ENCODE measurements at regions not wholly inside any gene's neighbourhood (a gene's known extent, or its start where the extent isn't known, plus 50 kb on each side); places are given as distances from the start of the nearest gene placed in this dataset.

DNA sequence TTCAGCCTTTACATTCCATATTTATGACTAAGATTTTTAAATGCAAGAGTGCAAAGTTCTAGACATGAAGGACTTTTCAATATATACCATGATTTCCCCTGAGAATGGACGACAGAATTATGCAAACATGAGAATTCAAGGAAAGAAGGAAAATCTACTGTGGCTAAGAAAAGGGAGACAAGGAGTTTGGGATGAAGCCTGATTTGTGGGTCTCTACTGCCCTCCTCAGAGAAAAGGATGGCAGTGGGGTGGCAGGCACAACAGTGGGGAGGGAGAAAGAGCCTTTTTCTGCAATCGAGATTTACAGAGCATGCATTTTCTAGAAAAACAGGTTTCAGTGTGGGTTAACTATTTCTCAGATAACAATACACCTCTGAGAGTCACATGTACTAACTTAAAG, 466.9 kb upstream of the NRSN1 start:
- TF ChIP-seq, protein P1, sequence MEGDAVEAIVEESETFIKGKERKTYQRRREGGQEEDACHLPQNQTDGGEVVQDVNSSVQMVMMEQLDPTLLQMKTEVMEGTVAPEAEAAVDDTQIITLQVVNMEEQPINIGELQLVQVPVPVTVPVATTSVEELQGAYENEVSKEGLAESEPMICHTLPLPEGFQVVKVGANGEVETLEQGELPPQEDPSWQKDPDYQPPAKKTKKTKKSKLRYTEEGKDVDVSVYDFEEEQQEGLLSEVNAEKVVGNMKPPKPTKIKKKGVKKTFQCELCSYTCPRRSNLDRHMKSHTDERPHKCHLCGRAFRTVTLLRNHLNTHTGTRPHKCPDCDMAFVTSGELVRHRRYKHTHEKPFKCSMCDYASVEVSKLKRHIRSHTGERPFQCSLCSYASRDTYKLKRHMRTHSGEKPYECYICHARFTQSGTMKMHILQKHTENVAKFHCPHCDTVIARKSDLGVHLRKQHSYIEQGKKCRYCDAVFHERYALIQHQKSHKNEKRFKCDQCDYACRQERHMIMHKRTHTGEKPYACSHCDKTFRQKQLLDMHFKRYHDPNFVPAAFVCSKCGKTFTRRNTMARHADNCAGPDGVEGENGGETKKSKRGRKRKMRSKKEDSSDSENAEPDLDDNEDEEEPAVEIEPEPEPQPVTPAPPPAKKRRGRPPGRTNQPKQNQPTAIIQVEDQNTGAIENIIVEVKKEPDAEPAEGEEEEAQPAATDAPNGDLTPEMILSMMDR (IDR thresholded peaks at IDR 0.05) = peak in 3 of 6 experiments; percentile 26 to 44 (median 43)
- no peak for TF ChIP-seq POLR2A (IDR thresholded peaks at IDR 0.05)

Data from thyroid gland (tissue), 4 donors.